ENCODE measurements at regions not wholly inside any gene's neighbourhood (a gene's known extent, or its start where the extent isn't known, plus 50 kb on each side); places are given as distances from the start of the nearest gene placed in this dataset.

DNA sequence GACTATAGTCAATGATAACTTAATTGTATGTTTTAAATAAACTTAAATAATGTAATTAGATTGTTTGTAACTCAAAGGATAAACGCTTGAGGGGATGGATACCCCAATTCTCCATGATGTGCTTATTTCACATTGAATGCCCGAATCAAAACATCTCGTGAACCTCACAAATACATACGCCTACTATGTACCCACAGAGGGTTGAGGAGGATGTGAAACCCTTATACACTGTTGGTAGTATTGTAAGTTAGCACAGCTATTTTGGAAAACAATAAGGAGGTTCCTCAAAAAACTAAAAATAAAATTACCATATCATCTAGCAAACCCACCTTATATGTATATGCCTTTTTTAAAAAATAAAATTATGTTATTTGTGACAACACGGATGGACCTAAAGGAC is 198.6 kb downstream of the MRPL39 start:
- Histone ChIP-seq H3K4me1 (ENCODE audit: control insufficient read depth, extremely low read depth, insufficient read depth, low read length) (no peaks in the 10 kb centered on the region), H3K4me2 (ENCODE audit: control insufficient read depth, extremely low read depth, insufficient read depth, low read depth, low read length) (no peak overlapping the region), H3K79me2 (ENCODE audit: control insufficient read depth, insufficient read depth, low read length) (no peaks in the 10 kb centered on the region), H3K9ac (ENCODE audit: control insufficient read depth, extremely low read depth, insufficient read depth, low read length) (no peak overlapping the region), H3K27ac (ENCODE audit: control insufficient read depth, insufficient read depth, low read length) (no peak overlapping the region), H3K36me3 (ENCODE audit: control insufficient read depth in 2 of 2, extremely low read depth in 1 of 2, insufficient read depth in 2 of 2, low read length in 2 of 2) (no peaks in the 10 kb centered on the region), H3K9me3 (ENCODE audit: control insufficient read depth, low read depth, low read length) (no peaks in the 10 kb centered on the region), H3K4me3 (ENCODE audit: control insufficient read depth in 2 of 3, extremely low read depth in 1 of 3, insufficient read depth in 2 of 3, low read depth in 1 of 3, low read length in 3 of 3) (no peak overlapping the region), H4K20me1 (ENCODE audit: control insufficient read depth, extremely low read depth, insufficient read depth, low read length) (no peaks in the 10 kb centered on the region), H2AFZ (ENCODE audit: control insufficient read depth, low read length) (no peak overlapping the region), H3K9me1 (ENCODE audit: control insufficient read depth, extremely low read depth, insufficient read depth, low read length) (no peaks in the 10 kb centered on the region), H3K27me3 (ENCODE audit: control insufficient read depth, extremely low read depth, insufficient read depth, low read length) (no peaks in the 10 kb centered on the region)
- dilution Hi-C loops (cut with MboI; ENCODE audit: extremely low pct_ligation_motif_present, low sequenced_read_pairs): no loop called here
- DNase-seq (ENCODE audit: low read depth, low spot score): no peak
- FAIRE-seq: no peak
- TF ChIP-seq, protein P1, sequence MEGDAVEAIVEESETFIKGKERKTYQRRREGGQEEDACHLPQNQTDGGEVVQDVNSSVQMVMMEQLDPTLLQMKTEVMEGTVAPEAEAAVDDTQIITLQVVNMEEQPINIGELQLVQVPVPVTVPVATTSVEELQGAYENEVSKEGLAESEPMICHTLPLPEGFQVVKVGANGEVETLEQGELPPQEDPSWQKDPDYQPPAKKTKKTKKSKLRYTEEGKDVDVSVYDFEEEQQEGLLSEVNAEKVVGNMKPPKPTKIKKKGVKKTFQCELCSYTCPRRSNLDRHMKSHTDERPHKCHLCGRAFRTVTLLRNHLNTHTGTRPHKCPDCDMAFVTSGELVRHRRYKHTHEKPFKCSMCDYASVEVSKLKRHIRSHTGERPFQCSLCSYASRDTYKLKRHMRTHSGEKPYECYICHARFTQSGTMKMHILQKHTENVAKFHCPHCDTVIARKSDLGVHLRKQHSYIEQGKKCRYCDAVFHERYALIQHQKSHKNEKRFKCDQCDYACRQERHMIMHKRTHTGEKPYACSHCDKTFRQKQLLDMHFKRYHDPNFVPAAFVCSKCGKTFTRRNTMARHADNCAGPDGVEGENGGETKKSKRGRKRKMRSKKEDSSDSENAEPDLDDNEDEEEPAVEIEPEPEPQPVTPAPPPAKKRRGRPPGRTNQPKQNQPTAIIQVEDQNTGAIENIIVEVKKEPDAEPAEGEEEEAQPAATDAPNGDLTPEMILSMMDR (optimal IDR thresholded peaks at IDR 0.05 in 1 of 3, IDR thresholded peaks at IDR 0.05 in 1 of 3, conservative IDR thresholded peaks at IDR 0.05 in 1 of 3; ENCODE audit: extremely low read depth in 1 of 3, insufficient read depth in 2 of 3, low read length in 3 of 3): no peak
- no peak for TF ChIP-seq EZH2 (IDR thresholded peaks at IDR 0.05; ENCODE audit: low read length)

DNA sequence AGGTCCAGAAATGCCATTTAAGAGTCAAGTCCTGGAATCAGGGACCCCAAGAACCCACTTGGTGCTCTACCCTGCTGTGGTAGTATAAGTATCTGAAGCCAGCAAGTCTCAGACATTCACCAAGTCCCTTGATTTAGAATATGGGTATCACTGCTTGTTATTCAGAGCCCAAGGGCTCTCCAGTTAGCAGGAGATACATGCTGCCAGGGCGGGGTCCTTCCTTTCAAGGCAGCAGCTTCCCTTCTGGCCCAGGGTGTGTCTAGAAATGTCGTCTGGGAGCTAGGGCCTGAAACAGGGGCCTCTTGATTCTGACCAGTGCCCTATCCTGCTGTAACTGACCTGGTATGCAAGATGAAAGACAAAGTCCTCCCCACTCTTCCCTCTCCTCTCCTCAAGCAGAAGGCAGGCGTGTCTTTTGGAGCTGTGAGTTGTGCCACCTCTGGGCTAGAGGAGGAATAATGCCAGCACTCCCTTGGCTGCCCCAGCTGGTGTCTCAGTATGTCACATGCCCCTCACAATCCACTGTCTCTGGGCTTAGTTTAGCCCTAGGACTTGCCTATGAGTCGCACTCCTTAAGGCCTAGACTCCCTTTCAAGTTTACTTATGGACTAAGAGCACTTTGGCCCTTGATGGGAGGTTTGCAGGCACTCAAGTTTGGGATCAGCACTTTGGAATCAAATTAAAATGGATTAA is 200.2 kb downstream of the MRPL39 start:
- H3K4me2 ChIP-seq (ENCODE audit: control insufficient read depth, extremely low read depth, insufficient read depth, low read depth, low read length): no peak overlapping the region
- FAIRE-seq (no peak), DNase-seq (ENCODE audit: low read depth, low spot score) (no peak)
- H3K9me3 ChIP-seq (ENCODE audit: control insufficient read depth, low read depth, low read length): no peaks in the 10 kb centered on the region
- H3K36me3 ChIP-seq (ENCODE audit: control insufficient read depth in 2 of 2, extremely low read depth in 1 of 2, insufficient read depth in 2 of 2, low read length in 2 of 2): no peaks in the 10 kb centered on the region
- no peaks in the 10 kb centered on the region for H3K4me1 ChIP-seq (ENCODE audit: control insufficient read depth, extremely low read depth, insufficient read depth, low read length)
- H3K9ac ChIP-seq (ENCODE audit: control insufficient read depth, extremely low read depth, insufficient read depth, low read length): no peak overlapping the region
- H3K27ac ChIP-seq (ENCODE audit: control insufficient read depth, insufficient read depth, low read length): no peak overlapping the region
- no peaks in the 10 kb centered on the region for H3K27me3 ChIP-seq (ENCODE audit: control insufficient read depth, extremely low read depth, insufficient read depth, low read length)
- dilution Hi-C loops (cut with MboI; ENCODE audit: extremely low pct_ligation_motif_present, low sequenced_read_pairs): no loop called here
- H4K20me1 ChIP-seq (ENCODE audit: control insufficient read depth, extremely low read depth, insufficient read depth, low read length): no peaks in the 10 kb centered on the region
- H2AFZ ChIP-seq (ENCODE audit: control insufficient read depth, low read length): no peak overlapping the region
- TF ChIP-seq, protein P1 (optimal IDR thresholded peaks at IDR 0.05 in 1 of 3, IDR thresholded peaks at IDR 0.05 in 1 of 3, conservative IDR thresholded peaks at IDR 0.05 in 1 of 3; ENCODE audit: extremely low read depth in 1 of 3, insufficient read depth in 2 of 3, low read length in 3 of 3): no peak
- no peak for TF ChIP-seq EZH2 (IDR thresholded peaks at IDR 0.05; ENCODE audit: low read length)
- no peaks in the 10 kb centered on the region for H3K79me2 ChIP-seq (ENCODE audit: control insufficient read depth, insufficient read depth, low read length)
- H3K4me3 ChIP-seq (ENCODE audit: control insufficient read depth in 2 of 3, extremely low read depth in 1 of 3, insufficient read depth in 2 of 3, low read depth in 1 of 3, low read length in 3 of 3): no peak overlapping the region
- H3K9me1 ChIP-seq (ENCODE audit: control insufficient read depth, extremely low read depth, insufficient read depth, low read length): no peaks in the 10 kb centered on the region

Data from keratinocyte (primary cell).